SU-DHL-6 (cell line): ENCODE measurements at regions not wholly inside any gene's neighbourhood (a gene's known extent, or its start where the extent isn't known, plus 50 kb on each side); places are given as distances from the start of the nearest gene placed in this dataset.

Experiments
- H2AFZ ChIP-seq: fragments of 200-600 bp; sonication (generic); 2 replicates; pipeline ENCODE4 v1.6.1; 2014; ENCODE audit warnings: low read depth, mild to moderate bottlenecking, moderate library complexity, mixed read lengths, antibody characterized with exemption, low read length; ENCODE audit not compliant: severe bottlenecking
- H3F3A ChIP-seq: fragments of 200-600 bp; shearing (Covaris generic); 2 replicates; pipeline ENCODE4 v1.6.0; 2016; ENCODE audit warnings: antibody characterized with exemption, mild to moderate bottlenecking; ENCODE audit not compliant: insufficient read depth
- H3K27ac ChIP-seq: fragments of 200-600 bp; sonication (generic); 2 replicates; pipeline ENCODE4 v1.5.1; 2016; ENCODE audit warnings: low read depth, mild to moderate bottlenecking, low read length, moderate library complexity, mixed read lengths
- H3K27me3 ChIP-seq: fragments of 200-600 bp; sonication (generic), shearing (Covaris generic); 2 replicates; pipeline ENCODE4 v1.6.0; 2014; ENCODE audit warnings: mild to moderate bottlenecking, low read length
- H3K36me3 ChIP-seq: fragments of 200-600 bp; sonication (generic); 2 replicates; pipeline ENCODE4 v1.6.1; 2014; ENCODE audit warnings: mild to moderate bottlenecking, low read length, mixed read lengths
- H3K4me2 ChIP-seq: fragments of 300-600, 200-600 bp; shearing (Covaris generic), sonication (generic); 2 replicates; pipeline ENCODE4 v1.6.0; 2014; ENCODE audit warnings: low read length, low read depth, mild to moderate bottlenecking; ENCODE audit not compliant: poor library complexity, severe bottlenecking
- H3K4me3 ChIP-seq: fragments of 200-600 bp; sonication (generic); 2 replicates; pipeline ENCODE4 v1.5.1; 2014; ENCODE audit warnings: antibody characterized with exemption, low read length, mild to moderate bottlenecking, mixed read lengths; ENCODE audit not compliant: insufficient read depth, poor library complexity, severe bottlenecking
- H3K79me2 ChIP-seq: fragments of 200-600 bp; sonication (generic); 2 replicates; pipeline ENCODE4 v1.6.1; 2014; ENCODE audit warnings: mild to moderate bottlenecking, low read length, moderate library complexity; ENCODE audit not compliant: insufficient read depth
- H3K9ac ChIP-seq: fragments of 200-600 bp; sonication (generic); 2 replicates; pipeline ENCODE4 v1.7.0; 2014; ENCODE audit warnings: mild to moderate bottlenecking, low read length
- H3K9me2 ChIP-seq: fragments of 200-600 bp; sonication (generic); replicated peaks from 2 replicates; pipeline ENCODE4 v1.6.1; 2014; ENCODE audit warnings: low read length; ENCODE audit not compliant: insufficient read depth
- H3K9me3 ChIP-seq: fragments of 200-600 bp; sonication (generic); 2 replicates; pipeline ENCODE4 v1.6.1; 2014; ENCODE audit warnings: low read length, mixed read lengths; ENCODE audit not compliant: insufficient read depth
- H4K20me1 ChIP-seq: fragments of 200-600 bp; sonication (generic); 2 replicates; pipeline ENCODE4 v1.6.1; 2014; ENCODE audit warnings: low read depth, mild to moderate bottlenecking, antibody characterized with exemption, low read length, moderate library complexity, mixed read lengths
- CTCF ChIP-seq: fragments of 200-600 bp; sonication (generic); IDR thresholded peaks from one replicate; pipeline ENCODE4 v1.5.1; 2017; ENCODE audit warnings: antibody characterized with exemption, mild to moderate bottlenecking, low read length, moderate library complexity; ENCODE audit not compliant: insufficient read depth, poor library complexity, severe bottlenecking
- EZH2phosphoT487 ChIP-seq: fragments of 200-600 bp; sonication (generic), shearing (Covaris generic); conservative IDR thresholded peaks from 2 replicates; pipeline ENCODE4 v1.6.1; 2018; ENCODE audit warnings: mild to moderate bottlenecking, antibody characterized with exemption, low read length, moderate library complexity, mixed read lengths

- no peaks in the 10 kb centered on the region for H3K9me2 ChIP-seq
- H3K36me3 ChIP-seq = no peaks in the 10 kb centered on the region
- no peaks in the 10 kb centered on the region for H3K9me3 ChIP-seq
- no peaks in the 10 kb centered on the region for H4K20me1 ChIP-seq
- no peak overlapping the region for H2AFZ ChIP-seq
- no peak overlapping the region for H3K4me3 ChIP-seq
- no peaks in the 10 kb centered on the region for H3F3A ChIP-seq
- H3K27me3 ChIP-seq = no peaks in the 10 kb centered on the region
- no peak overlapping the region for H3K27ac ChIP-seq
- H3K4me2 ChIP-seq = no peak overlapping the region
- H3K79me2 ChIP-seq = no peaks in the 10 kb centered on the region
- H3K9ac ChIP-seq = no peak overlapping the region
- TF ChIP-seq CTCF (no peak), EZH2phosphoT487 (no peak)
Observed at GRCh38 chr18:27411013-27411412, 225.9 kb upstream of the CHST9 start.

GRCh38 chr18:27404855-27405254, 219.7 kb upstream of the CHST9 start:
- H3K27ac ChIP-seq = no peak overlapping the region
- TF ChIP-seq EZH2phosphoT487 (no peak), CTCF (no peak)
- no peaks in the 10 kb centered on the region for H3K9me3 ChIP-seq
- H3F3A ChIP-seq = no peaks in the 10 kb centered on the region
- H3K36me3 ChIP-seq = no peaks in the 10 kb centered on the region
- H3K4me2 ChIP-seq = no peak overlapping the region
- H3K9me2 ChIP-seq = no peaks in the 10 kb centered on the region
- no peaks in the 10 kb centered on the region for H3K79me2 ChIP-seq
- H3K4me3 ChIP-seq = no peak overlapping the region
- no peak overlapping the region for H3K9ac ChIP-seq
- no peaks in the 10 kb centered on the region for H3K27me3 ChIP-seq
- no peaks in the 10 kb centered on the region for H4K20me1 ChIP-seq
- H2AFZ ChIP-seq = no peak overlapping the region

- no peaks in the 10 kb centered on the region for H3K9me2 ChIP-seq
- H4K20me1 ChIP-seq = no peaks in the 10 kb centered on the region
- no peak overlapping the region for H2AFZ ChIP-seq
- H3K36me3 ChIP-seq = no peaks in the 10 kb centered on the region
- H3K79me2 ChIP-seq = no peaks in the 10 kb centered on the region
- no peaks in the 10 kb centered on the region for H3K9me3 ChIP-seq
- H3K9ac ChIP-seq = no peak overlapping the region
- H3K4me2 ChIP-seq = no peak overlapping the region
- H3K27ac ChIP-seq = no peak overlapping the region
- no peaks in the 10 kb centered on the region for H3K27me3 ChIP-seq
- H3F3A ChIP-seq = no peaks in the 10 kb centered on the region
- H3K4me3 ChIP-seq = no peak overlapping the region
- TF ChIP-seq CTCF = no peak
- no peak for TF ChIP-seq EZH2phosphoT487
Observed at GRCh38 chr18:27400001-27400400, 214.9 kb upstream of the CHST9 start.

GRCh38 chr18:27395752-27396151, 210.6 kb upstream of the CHST9 start:
- TF ChIP-seq EZH2phosphoT487 (no peak), CTCF (no peak)

More at GRCh38 chr18:27395752-27396151, 210.6 kb upstream of the CHST9 start:
- no peak overlapping the region for H2AFZ ChIP-seq
- no peaks in the 10 kb centered on the region for H3K27me3 ChIP-seq
- H3K79me2 ChIP-seq = no peaks in the 10 kb centered on the region
- no peak overlapping the region for H3K4me3 ChIP-seq
- H3F3A ChIP-seq = no peaks in the 10 kb centered on the region
- H3K9me2 ChIP-seq = no peaks in the 10 kb centered on the region
- no peaks in the 10 kb centered on the region for H3K9me3 ChIP-seq
- no peaks in the 10 kb centered on the region for H3K36me3 ChIP-seq
- H3K9ac ChIP-seq = no peak overlapping the region
- H3K4me2 ChIP-seq = no peak overlapping the region
- no peaks in the 10 kb centered on the region for H4K20me1 ChIP-seq
- no peak overlapping the region for H3K27ac ChIP-seq
